Left forelimb (tissue), 1 donor: ENCODE measurements at regions not wholly inside any gene's neighbourhood (a gene's known extent, or its start where the extent isn't known, plus 50 kb on each side); places are given as distances from the start of the nearest gene placed in this dataset.

ENCODE experiments used
- DNase-seq: peaks from one replicate; pipeline ENCODE4 v3.0.0-alpha.2; 2018; ENCODE audit warnings: low spot score

DNA sequence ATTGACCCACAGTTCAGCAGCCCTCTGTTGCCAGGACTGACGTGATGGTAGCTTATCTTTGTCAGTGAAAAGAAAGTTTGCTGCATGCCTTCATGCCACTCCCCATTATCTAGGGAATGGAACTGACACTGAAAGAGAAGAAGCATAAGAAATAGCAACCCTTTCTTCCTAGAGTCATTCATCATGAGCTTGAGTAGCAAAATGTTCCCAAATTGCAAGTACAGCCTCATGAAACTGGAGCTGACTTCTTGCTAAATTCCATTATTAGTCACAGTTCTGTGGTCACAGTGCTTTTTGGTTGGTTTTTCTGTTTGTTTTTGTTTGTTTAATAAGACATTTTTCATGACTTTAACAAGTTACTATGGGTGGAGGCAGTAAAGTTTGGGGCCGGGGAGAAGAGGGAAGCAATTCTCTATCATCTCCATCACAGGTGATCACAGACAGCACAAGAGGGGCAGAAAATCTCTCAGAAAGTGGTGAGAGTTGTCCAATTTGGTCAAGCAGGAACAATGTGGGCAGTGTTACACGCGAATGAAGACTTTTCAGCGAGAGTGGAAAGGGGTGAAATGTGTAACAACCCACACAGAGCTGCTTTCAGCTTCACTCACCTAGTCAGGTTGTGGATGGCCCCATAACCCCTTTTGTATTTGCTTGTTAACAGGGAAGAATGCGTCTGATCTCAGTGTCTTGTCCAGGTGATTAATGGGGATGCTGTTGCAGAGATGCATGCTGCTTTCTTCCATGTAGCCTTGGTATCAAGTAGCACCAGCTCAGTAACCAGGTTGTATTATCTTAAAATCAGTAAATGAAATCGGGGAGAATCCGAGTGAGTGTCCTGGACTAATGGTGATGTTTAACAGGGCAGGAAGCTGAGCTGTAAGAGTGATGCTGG is 440.4 kb downstream of the DMRT2 start:
- no peak for DNase-seq

DNA sequence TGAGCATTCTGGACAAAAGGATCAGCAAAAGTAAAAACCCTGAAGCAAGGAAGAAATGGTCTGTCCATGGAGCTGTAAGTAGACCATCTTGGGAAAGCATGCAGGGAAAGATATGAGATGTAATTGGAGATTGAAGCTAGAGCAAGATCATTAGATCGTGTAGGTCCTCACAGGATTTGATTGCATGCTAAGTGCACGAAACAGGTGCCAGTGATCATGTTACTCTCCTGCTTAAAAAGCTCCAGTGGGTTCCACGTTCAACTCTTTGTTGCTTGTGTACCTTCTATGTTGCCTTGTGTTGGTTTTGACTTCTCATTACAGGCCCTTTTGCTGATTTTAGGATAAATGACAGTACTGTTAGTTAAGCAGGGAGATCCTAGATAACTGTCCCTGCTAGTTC is 442.0 kb downstream of the DMRT2 start:
- no peak for DNase-seq

DNA sequence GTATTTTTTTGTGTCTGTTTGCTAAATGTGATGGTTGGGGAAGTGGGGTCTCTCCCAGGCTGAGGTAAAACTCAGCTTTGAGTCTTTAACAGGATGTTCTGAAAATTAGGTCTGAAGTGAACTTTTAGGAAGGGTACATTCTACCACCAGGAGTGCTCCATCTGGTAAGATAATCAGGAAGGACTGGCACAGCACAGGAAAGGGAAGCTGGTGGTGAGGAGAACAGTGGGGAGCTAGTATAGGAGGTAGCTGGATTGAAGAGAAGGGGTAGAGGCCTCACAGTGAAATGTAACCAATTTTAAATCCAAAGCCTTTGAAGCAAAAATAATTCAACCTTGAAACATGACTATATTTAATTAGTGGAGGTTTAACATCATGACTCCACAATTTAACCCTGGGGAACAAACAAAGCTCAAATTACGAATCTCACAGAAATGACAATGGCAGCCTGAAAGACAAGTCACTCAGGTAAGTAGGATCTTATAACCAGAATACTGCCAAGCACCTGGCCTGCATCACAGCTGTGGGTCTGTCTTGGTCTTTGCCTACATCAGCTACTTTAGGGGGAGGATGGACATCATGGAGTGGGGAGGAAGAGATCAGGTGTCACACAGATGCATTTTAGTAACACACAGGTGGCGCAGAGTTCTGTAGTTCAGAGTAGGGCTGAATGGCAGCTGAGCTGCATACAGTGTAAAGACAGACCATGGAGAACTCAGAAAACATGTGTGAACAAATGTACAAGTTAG is 445.3 kb downstream of the DMRT2 start:
- DNase-seq, result no peak

DNA sequence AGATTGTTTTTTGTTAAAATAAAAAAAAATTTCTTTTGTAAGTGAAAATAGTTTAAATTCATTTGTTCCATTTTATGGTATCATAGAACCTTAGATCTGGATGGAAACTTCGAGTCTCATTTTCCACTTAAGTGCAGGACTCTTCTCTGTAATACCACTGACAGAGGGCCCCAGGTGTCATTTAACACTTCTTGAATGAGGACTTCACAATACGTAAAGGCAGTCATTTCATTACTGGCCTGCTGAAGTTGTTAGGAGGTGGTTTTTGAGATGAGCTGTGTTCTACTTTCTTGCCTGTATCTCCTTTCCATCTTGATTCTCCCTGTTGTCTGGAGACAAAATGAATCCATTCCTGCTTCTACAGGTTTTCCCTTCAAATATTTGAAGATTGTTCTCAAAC is 455.3 kb downstream of the DMRT2 start:
- DNase-seq, result no peak

DNA sequence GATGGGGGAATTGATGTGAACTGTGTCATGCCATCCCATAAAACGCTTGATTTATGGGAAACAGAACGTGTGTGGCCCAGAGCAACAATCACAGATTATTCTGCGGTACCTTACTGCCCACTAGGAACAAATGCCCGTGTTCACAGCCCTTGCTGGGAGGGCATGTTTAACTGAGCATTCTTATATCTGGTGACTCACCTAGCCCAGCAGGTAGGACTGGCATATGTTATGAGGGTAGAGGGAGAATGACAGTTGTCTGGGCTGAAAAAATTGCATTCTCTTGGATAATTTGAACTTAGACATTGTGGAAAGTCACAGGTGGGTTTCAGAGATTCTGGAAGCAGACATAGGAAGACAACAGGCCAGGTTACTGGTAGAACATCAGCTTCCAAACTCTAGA is 460.6 kb downstream of the DMRT2 start:
- no peak for DNase-seq

DNA sequence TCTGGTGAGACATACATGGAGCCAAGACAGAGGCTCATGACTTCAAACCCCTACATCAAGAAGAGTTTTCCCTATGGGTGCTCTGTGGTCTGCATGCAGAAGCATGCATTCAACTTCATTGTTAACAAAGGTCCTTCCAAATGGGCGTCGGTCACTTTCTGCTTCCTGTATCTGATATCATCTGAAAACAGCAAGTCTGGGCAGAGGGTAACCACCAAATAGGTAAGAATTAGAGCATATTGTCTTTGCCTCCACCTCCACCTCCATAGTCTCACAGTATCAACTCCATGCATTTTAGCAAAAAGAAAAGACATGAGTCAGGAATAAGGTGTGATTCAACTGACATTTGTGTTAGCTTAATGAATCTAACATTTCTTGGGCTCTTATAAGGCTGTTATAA is 462.9 kb downstream of the DMRT2 start:
- DNase-seq, result no peak

DNA sequence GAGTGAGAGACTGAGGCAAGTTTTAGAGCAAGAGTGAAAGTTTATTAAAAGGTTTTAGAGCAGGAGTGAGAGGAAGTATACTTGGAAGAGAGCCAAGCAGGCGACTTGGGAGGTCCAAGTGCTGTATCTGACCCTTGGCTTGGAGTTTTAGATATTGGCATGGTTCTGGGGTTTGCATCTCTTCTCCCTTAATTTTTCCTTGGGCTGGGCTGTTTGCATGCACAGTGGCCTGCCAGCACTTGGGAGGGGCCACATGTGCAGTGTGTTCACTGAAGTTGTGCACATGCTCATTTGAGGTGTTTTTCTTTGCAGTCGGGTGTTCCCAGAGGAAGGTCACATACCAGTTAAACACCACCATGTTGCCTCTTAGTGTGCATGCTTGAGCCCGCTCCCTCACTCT is 464.1 kb downstream of the DMRT2 start:
- DNase-seq, result no peak

DNA sequence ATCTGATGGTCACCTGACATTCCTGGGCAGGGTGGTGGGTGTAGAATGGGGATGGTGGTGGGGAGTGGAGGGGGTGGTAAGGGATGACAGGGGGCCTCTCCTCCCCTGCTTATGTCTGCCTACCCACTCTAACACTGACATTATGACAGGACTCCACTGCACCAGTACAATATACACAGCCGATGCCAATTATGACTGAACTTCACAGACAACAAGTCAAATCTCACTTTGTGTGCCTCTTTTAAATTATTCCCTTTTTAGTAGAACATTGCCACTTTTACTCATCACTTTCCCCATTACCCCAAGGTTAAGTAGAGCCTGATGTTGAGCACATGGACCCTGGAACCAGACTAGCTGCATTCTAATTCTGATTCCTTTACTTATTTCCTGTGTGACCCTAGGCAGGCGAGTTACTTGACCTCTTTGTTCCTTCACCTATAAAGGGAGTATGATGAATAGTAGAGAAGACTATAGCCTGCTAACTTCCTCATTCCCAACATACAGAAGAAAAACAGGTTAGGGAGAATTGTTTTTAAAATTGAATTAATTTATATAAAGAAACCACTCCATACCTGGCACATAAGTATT is 464.7 kb downstream of the DMRT2 start:
- DNase-seq, result no peak

DNA sequence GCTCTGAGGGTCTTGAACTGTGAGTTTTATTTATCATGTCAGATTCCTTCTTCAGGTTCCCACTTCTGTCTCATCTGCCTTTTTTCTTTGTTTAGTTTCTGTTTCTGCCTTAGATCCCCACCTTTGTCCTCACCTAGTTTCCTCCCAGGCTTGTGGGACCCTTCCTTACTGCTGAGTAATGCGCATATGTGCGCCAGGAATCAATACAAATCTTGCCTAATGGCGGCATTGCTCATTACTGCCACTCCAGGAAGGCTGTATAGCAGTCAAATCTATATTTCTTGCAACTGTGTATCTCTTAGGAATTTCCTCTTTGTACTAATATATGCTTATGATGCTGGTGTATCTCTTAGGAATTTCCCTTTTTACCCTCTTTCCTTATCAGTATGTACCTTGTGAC is 465.4 kb downstream of the DMRT2 start:
- DNase-seq, result no peak

DNA sequence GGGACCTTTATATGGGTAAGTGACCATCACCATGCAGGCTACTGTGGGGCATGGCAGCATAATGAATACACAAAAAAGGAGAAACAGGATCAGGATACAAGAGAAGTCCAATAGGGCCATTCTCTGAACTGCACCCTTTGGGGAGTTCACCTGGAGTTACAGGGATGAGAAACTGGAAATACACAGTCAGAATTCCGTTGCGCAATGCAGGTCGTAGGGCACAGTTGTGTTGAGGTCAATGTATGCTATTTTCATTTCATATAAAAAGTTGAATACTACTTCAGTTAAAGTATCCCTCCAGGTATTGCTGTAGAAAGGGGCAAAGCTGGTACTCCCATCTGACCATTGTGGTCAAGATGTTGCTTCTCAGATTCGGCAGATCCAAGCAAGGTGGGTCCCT is 471.4 kb downstream of the DMRT2 start:
- DNase-seq, result no peak

DNA sequence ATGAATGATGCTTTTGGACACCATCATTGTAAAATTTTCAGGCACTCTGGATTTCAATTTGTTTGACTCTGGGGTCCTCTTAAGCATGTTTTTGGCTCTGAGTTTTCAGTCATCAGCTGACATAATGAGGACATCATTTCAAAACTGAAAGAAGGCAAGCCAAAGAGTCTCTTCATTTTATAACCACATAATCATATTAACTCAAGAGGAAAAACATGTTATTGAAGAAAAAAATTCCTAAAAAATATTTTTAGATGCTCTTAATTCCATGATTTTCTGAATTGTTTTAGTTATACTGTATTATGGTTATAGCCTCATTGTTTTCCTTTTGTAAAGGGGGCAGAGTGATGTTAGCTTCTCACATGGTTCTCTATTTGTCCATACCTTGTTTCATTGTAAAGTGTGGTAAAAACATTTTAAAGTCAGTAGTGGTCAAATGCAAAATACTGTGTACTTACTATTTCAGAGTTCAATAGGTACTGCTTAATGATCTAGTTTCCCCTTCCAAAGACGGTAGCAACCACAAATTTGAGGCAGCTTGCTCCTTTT is 472.1 kb downstream of the DMRT2 start:
- DNase-seq, result no peak

DNA sequence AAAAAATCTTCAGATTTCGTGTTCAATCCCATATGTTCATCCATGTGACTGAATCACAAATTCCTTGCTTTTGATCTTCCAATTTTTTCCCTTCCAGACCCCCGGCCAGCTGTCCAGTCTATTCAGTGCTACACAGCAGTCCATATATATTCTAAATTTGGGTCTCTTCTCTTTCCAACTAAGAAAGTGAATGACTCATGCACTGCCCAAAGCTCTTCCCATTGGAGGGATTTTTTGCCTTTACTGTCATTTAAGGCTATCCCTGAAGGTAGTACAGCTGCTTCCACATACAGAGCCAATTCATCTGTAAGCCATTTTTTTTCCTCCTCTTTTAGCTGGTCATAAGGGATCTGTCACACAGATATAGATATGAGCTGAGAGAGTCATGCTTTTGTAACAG is 478.3 kb downstream of the DMRT2 start:
- DNase-seq, result no peak

DNA sequence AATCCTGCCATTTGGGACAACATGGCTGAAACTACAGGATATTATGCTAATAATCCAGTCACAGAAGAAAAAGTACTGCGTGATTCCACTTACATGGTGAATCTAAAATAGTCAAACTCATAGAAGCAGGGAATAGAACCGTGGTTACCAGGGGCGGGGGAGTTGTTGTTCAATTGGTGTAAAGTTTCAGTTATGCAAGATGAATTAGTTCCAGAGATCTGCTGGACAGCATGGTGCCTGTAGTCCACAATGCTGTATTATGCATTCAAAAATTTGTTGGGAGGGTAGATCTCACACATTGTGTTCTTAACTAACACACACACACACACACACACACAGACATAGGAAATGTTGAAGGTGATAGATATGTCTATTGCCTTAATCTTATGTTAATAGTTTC is 480.5 kb downstream of the DMRT2 start:
- DNase-seq, result no peak

DNA sequence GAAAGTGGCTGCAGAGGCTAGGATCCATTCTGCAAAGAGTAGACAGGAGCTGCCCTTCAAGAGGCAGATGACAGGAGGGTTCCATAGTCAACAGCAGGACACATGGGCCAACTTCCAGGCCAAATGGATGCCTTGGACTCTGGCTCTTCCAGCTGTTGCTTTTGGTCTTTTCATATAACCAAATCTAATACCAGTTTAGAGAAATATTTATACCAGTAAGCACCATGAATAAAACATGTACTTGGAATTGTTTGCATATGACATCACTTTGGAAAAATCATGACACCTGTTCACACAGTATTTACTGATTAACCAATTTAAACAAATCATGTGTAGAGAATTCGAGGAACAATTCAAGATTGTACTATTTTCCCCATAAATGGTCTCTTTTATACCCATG is 481.3 kb downstream of the DMRT2 start:
- no peak for DNase-seq

DNA sequence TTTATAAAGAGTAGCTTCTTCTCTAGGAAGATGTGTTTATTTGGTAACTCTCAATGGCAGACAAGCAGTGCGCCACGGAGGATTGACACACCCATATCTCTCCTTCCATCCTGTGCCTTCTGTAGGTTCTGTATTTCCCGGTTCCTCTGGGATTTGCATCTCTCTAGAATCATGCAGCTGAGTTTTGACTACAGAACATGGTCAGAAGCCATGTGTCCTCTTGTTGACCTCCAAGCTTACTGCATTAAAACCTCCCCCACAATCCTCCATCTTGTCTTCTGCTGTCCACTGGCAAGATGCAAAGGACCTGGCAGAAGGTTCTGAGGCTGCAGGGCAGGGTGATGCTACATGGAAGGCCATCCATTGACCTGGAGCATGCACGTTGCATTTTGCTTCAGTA is 482.0 kb downstream of the DMRT2 start:
- no peak for DNase-seq

DNA sequence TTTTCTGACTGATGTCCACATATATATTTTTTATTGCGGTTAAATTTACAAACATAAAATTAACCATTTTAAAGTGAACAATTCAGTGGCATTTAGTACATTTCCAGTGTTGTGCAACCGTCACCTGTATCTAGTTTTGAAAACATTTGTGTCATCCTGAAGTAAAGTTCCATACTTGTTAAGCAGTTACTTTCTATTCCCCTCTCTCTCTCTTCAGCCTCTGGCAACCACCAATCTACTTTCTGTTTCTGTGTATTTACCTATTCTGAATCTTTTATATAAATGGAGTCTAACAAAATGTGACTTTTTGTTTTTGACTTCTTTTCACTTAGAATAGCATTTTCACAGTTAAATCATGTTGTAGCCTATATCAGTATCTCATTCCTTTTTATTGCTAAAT is 480.1 kb upstream of the SMARCA2 start:
- no peak for DNase-seq

DNA sequence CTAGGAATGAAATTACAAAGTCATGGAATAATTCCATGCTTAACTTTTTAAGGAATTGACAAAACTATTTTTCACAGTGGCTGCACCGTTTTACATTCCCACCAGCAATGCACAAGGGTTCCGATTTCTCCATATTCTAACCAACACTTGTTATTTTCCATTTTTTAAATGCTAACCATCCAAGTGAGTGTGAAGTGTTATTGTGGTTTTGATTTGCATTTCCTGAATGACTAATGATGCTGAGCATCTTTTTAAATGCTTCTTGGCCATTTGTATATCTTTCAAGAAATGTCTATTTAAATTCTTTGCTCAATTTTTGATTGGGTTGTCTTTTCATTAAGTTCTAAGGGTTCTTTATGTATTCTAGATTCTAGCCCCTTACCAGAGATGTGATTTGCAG is 479.5 kb upstream of the SMARCA2 start:
- no peak for DNase-seq

DNA sequence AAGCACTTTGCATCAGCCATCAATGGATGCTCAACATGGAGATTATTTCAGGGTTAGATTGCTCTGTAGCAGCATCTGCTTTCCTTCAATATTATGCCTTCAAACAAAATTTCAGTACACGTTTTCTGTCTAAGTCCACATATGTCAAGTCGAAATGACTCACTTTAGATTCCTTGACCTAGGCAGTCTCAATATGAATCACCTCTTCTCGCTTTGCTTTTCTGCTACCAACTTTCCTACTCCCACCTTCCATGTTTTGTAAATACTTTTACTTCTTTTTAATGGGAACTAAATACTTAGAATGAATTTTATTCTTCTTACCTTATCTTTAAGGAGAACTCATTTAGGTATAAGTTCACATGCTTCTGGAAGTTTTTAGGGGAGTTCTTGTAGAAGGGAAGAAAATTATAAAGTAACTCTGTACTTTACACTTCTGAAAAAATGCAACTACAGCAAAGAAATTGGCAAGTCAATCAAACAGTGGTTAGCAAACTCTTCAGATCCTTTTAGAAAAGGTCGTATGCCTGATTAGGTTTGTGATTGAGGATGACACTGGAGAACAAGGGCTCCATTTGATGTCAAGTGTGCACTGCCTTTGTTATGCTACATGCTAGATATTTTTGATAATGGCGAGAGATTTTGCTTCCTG is 478.5 kb upstream of the SMARCA2 start:
- DNase-seq, result no peak

DNA sequence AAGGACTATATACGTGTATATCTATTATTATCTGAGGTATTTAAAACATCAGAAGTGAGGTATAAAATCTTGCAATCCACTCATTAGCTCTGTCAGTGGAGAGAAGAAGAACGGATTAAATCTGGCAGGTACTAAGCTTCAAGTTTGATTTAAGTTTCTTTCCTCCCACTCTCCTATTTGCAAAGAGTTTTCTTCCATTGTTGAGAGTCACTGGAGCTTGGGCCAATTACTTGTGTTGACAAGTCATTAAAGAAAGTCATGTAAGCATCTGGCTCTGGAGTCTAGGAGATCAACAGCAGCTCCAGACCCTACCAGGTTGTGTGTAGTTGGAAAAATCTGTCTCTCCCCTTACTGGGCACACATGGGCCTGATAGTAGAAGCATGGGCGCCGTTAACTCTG is 476.8 kb upstream of the SMARCA2 start:
- no peak for DNase-seq

DNA sequence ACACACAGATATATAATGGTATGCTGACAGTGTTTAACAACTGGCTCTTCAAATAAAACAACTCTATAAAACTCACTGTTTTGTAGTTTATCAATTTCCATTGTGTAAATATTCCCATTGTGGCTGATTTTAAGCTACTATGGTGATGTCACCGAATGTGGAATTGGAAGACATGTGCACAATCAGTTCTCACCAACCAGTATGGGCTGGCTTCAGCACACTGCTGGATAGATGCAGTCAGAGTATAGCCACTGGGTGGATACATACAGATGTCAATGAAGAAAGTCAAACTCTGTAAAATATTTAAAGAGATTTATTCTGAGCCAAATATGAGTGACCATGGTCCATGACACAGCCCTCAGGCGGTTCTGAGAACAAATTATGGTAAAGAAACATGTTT is 475.9 kb upstream of the SMARCA2 start:
- DNase-seq, result no peak

DNA sequence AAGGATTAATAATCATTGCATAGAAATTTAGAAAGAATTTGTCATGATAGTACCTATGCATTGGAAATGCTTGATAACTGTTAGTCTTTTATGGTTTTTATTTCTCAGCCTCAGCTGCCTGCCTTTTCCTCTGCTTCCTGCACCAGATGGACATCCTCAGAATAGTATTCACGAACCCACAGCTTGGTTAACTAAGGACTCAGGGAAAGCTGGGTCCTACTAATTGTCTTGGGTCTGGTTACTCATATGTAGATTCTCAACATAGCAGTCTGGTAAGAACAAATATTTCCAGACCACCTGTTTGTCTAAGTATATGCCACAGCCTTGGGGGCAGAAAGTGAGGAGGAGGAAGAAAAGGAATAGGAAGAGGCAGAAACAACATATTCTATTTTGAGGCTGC is 464.5 kb upstream of the SMARCA2 start:
- DNase-seq, result no peak
